ENCODE measurements at regions not wholly inside any gene's neighbourhood (a gene's known extent, or its start where the extent isn't known, plus 50 kb on each side); places are given as distances from the start of the nearest gene placed in this dataset.

DNA sequence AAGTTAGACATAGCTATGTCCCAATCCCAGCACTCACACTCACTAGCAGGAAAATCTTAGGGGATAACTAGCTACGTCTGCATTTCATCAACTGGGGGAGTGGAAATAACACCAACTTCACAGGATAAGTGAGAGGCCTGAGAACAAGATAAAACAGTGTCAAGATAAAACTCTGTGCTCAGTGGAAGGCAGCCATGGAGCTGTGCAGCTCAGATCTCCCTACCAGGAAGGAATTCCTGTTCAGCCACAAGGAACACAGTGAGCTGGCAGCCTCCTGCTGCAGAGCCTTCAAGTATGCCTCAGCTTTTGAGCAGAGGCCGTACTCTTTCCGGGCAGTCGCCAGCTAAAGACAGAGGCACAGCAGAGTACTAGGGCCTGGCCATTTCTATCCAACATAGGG, 115.8 kb upstream of the TOPAZ1 start:
- no peak for DNase-seq (ENCODE audit: low read depth in 1 of 2, low spot score in 1 of 2)
- Histone ChIP-seq H3K4me3 (replicated peaks; ENCODE audit: insufficient read depth, low read length) (no peak overlapping the region), H3K27ac (replicated peaks) (no peak overlapping the region), H3K27me3 (ENCODE audit: insufficient read depth, poor library complexity, severe bottlenecking) (no peaks in the 10 kb centered on the region)
- TF ChIP-seq POLR2AphosphoS5 (IDR thresholded peaks at IDR 0.05; ENCODE audit: low read depth): no peak
- TF ChIP-seq, protein P1, sequence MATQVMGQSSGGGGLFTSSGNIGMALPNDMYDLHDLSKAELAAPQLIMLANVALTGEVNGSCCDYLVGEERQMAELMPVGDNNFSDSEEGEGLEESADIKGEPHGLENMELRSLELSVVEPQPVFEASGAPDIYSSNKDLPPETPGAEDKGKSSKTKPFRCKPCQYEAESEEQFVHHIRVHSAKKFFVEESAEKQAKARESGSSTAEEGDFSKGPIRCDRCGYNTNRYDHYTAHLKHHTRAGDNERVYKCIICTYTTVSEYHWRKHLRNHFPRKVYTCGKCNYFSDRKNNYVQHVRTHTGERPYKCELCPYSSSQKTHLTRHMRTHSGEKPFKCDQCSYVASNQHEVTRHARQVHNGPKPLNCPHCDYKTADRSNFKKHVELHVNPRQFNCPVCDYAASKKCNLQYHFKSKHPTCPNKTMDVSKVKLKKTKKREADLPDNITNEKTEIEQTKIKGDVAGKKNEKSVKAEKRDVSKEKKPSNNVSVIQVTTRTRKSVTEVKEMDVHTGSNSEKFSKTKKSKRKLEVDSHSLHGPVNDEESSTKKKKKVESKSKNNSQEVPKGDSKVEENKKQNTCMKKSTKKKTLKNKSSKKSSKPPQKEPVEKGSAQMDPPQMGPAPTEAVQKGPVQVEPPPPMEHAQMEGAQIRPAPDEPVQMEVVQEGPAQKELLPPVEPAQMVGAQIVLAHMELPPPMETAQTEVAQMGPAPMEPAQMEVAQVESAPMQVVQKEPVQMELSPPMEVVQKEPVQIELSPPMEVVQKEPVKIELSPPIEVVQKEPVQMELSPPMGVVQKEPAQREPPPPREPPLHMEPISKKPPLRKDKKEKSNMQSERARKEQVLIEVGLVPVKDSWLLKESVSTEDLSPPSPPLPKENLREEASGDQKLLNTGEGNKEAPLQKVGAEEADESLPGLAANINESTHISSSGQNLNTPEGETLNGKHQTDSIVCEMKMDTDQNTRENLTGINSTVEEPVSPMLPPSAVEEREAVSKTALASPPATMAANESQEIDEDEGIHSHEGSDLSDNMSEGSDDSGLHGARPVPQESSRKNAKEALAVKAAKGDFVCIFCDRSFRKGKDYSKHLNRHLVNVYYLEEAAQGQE (IDR thresholded peaks at IDR 0.05; ENCODE audit: insufficient replicate concordance, low read depth): no peak

DNA sequence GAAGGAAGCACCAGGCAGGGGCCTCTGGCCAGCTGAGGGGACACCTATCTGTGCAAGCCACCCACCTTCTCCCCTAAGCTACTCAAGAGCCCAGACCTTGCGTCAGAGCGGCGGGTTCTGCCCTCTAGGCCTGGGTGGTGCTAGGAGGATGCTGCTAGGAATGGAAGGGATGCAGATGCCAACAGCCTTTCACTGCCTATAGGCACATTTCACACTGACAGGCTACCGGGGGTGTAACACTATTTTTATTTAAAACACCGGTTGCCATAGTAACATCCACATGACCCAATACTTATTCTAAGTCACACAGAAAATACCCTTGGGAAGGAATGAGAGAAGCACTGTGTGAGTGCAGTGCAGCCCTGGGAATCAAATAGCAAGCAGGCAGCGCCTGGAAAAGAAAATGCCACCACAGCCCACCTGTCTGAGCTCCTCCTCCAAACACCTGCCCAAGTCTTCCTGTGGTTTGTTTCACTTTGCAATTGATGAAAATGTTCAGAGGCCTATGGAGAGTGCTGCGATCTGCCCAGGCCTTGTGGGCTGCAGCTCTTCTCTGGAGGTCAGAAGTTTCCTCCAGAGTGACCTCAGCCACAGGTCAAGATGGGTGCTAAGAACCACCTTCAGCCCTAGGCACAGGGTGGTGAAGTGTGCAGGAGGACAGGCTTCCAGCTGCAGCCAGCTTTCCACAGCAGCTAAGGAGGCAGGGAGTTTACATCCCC, 113.5 kb upstream of the TOPAZ1 start:
- Histone ChIP-seq H3K27me3 (ENCODE audit: insufficient read depth, poor library complexity, severe bottlenecking) (no peaks in the 10 kb centered on the region), H3K4me3 (replicated peaks; ENCODE audit: insufficient read depth, low read length) (no peak overlapping the region), H3K27ac (replicated peaks) (no peak overlapping the region)
- TF ChIP-seq, protein P1 (IDR thresholded peaks at IDR 0.05; ENCODE audit: insufficient replicate concordance, low read depth): no peak
- TF ChIP-seq GABPA (IDR thresholded peaks at IDR 0.05; ENCODE audit: low read depth) (no peak), POLR2AphosphoS5 (IDR thresholded peaks at IDR 0.05; ENCODE audit: low read depth) (no peak), SPI1 (IDR thresholded peaks at IDR 0.05; ENCODE audit: borderline replicate concordance, low read depth) (no peak)
- TF ChIP-seq, protein P2, sequence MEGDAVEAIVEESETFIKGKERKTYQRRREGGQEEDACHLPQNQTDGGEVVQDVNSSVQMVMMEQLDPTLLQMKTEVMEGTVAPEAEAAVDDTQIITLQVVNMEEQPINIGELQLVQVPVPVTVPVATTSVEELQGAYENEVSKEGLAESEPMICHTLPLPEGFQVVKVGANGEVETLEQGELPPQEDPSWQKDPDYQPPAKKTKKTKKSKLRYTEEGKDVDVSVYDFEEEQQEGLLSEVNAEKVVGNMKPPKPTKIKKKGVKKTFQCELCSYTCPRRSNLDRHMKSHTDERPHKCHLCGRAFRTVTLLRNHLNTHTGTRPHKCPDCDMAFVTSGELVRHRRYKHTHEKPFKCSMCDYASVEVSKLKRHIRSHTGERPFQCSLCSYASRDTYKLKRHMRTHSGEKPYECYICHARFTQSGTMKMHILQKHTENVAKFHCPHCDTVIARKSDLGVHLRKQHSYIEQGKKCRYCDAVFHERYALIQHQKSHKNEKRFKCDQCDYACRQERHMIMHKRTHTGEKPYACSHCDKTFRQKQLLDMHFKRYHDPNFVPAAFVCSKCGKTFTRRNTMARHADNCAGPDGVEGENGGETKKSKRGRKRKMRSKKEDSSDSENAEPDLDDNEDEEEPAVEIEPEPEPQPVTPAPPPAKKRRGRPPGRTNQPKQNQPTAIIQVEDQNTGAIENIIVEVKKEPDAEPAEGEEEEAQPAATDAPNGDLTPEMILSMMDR (IDR thresholded peaks at IDR 0.05; ENCODE audit: insufficient read depth, low read length): no peak
- no peak for DNase-seq (ENCODE audit: low read depth in 1 of 2, low spot score in 1 of 2)

DNA sequence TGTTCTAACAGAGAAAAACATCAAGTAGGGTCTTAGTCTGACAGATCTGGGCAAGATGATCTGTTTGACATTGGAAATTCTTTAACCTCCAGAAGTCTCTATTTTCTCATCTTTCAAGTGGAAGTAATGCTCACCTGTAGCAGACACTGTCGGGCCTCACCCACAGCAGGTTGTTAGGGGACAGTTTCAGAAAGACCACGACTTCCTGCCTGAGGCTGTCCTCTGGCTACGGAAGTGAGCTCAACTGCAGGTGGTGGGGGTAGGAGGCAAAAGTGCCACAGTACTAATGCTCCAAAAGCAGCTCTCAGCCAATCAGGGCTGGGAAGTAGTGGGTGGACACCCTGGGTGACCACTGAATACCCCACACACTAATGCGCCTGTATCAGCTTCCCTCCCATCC, 111.4 kb upstream of the TOPAZ1 start:
- no peak overlapping the region for H3K4me3 ChIP-seq (replicated peaks; ENCODE audit: insufficient read depth, low read length)
- no peaks in the 10 kb centered on the region for H3K27me3 ChIP-seq (ENCODE audit: insufficient read depth, poor library complexity, severe bottlenecking)
- DNase-seq (ENCODE audit: low read depth in 1 of 2, low spot score in 1 of 2): no peak
- TF ChIP-seq SPI1 (IDR thresholded peaks at IDR 0.05; ENCODE audit: borderline replicate concordance, low read depth) (no peak), GABPA (IDR thresholded peaks at IDR 0.05; ENCODE audit: low read depth) (no peak), POLR2AphosphoS5 (IDR thresholded peaks at IDR 0.05; ENCODE audit: low read depth) (no peak)
- TF ChIP-seq, protein P2 (IDR thresholded peaks at IDR 0.05; ENCODE audit: insufficient read depth, low read length): no peak
- TF ChIP-seq, protein P1 (IDR thresholded peaks at IDR 0.05; ENCODE audit: insufficient replicate concordance, low read depth): no peak
- H3K27ac ChIP-seq (replicated peaks): no peak overlapping the region

Data from HL-60 (cell line).